ENCODE measurements at regions not wholly inside any gene's neighbourhood (a gene's known extent, or its start where the extent isn't known, plus 50 kb on each side); places are given as distances from the start of the nearest gene placed in this dataset.

- H3K36me3 Mint-ChIP-seq (ENCODE audit: low read depth, unreplicated experiment), result no peaks in the 10 kb centered on the region
- no peaks in the 10 kb centered on the region for H4K20me1 ChIP-seq (ENCODE audit: insufficient read depth, low read length)
- no peaks in the 10 kb centered on the region for H3K27me3 ChIP-seq (ENCODE audit: insufficient read depth, low read length)
- no peak overlapping the region for H3K4me3 Mint-ChIP-seq (ENCODE audit: unreplicated experiment)
- FAIRE-seq (no peak), DNase-seq (ENCODE audit: low read depth) (no peak)
- no peaks in the 10 kb centered on the region for H3K36me3 ChIP-seq (ENCODE audit: insufficient read depth, low read length)
- H3K9me3 Mint-ChIP-seq (ENCODE audit: unreplicated experiment), result no peaks in the 10 kb centered on the region
- TF ChIP-seq CTCF (IDR thresholded peaks at IDR 0.05; ENCODE audit: insufficient read depth, low read depth, low read length) (no peak), EZH2 (IDR thresholded peaks at IDR 0.05; ENCODE audit: insufficient read depth, low read length) (no peak)
- peaks cover 14% of the 10 kb centered on the region for H3K27me3 Mint-ChIP-seq (ENCODE audit: low read depth, unreplicated experiment)
- no peak overlapping the region for H3K27ac Mint-ChIP-seq (ENCODE audit: unreplicated experiment)
- no peak overlapping the region for H3K27ac ChIP-seq (ENCODE audit: low read depth, low read length)
- no peak overlapping the region for H3K4me3 ChIP-seq (ENCODE audit: insufficient read depth, low read depth, low read length)
- H2AFZ ChIP-seq (ENCODE audit: low read depth, low read length), result no peak overlapping the region
- peaks cover 4% of the 10 kb centered on the region for H3K4me1 ChIP-seq (ENCODE audit: insufficient read depth, low read length)
- no peaks in the 10 kb centered on the region for H3K9me3 ChIP-seq (ENCODE audit: insufficient read depth, low read depth, low read length)
- H3K79me2 ChIP-seq (ENCODE audit: insufficient read depth, low read length), result no peaks in the 10 kb centered on the region
- H3K4me2 ChIP-seq (ENCODE audit: low read length), result no peak overlapping the region
- H3K4me1 Mint-ChIP-seq (ENCODE audit: low read depth, unreplicated experiment), result peaks cover 9% of the 10 kb centered on the region
- H3K9ac ChIP-seq (ENCODE audit: low read length), result no peak overlapping the region
Observed at GRCh38 chr2:122022531-122022930, 267.1 kb downstream of the TSN start.

GRCh38 chr2:122023059-122023864 is 267.8 kb downstream of the TSN start:
- Histone ChIP-seq H3K4me2 (ENCODE audit: low read length) (no peak overlapping the region), H3K36me3 (ENCODE audit: insufficient read depth, low read length) (no peaks in the 10 kb centered on the region), H3K4me3 (ENCODE audit: insufficient read depth, low read depth, low read length) (no peak overlapping the region), H4K20me1 (ENCODE audit: insufficient read depth, low read length) (no peaks in the 10 kb centered on the region), H3K27ac (ENCODE audit: low read depth, low read length) (no peak overlapping the region), H3K9me3 (ENCODE audit: insufficient read depth, low read depth, low read length) (no peaks in the 10 kb centered on the region), H3K27me3 (ENCODE audit: insufficient read depth, low read length) (no peaks in the 10 kb centered on the region), H2AFZ (ENCODE audit: low read depth, low read length) (no peak overlapping the region), H3K79me2 (ENCODE audit: insufficient read depth, low read length) (no peaks in the 10 kb centered on the region), H3K4me1 (ENCODE audit: insufficient read depth, low read length) (peaks cover 11% of the 10 kb centered on the region), H3K9ac (ENCODE audit: low read length) (no peak overlapping the region)
- Mint-ChIP-seq H3K4me3 (ENCODE audit: unreplicated experiment) (no peak overlapping the region), H3K9me3 (ENCODE audit: unreplicated experiment) (no peaks in the 10 kb centered on the region), H3K36me3 (ENCODE audit: low read depth, unreplicated experiment) (no peaks in the 10 kb centered on the region), H3K4me1 (ENCODE audit: low read depth, unreplicated experiment) (peaks cover 16% of the 10 kb centered on the region), H3K27me3 (ENCODE audit: low read depth, unreplicated experiment) (peaks cover 14% of the 10 kb centered on the region), H3K27ac (ENCODE audit: unreplicated experiment) (no peak overlapping the region)
- TF ChIP-seq EZH2 (IDR thresholded peaks at IDR 0.05; ENCODE audit: insufficient read depth, low read length), result no peak
- TF ChIP-seq CTCF (IDR thresholded peaks at IDR 0.05; ENCODE audit: insufficient read depth, low read depth, low read length), result no peak
- FAIRE-seq (no peak), DNase-seq (ENCODE audit: low read depth) (no peak)
